H9 (cell line): ENCODE measurements at regions not wholly inside any gene's neighbourhood (a gene's known extent, or its start where the extent isn't known, plus 50 kb on each side); places are given as distances from the start of the nearest gene placed in this dataset.
A peak's percentile ranks its signal among the peaks of the same experiment; 100 is the strongest.

ENCODE experiments used
- DNase-seq: peaks from one replicate; pipeline ENCODE4 v3.0.0-alpha.2; 2017
- H2AFZ ChIP-seq: one replicate; pipeline ENCODE4 v1.6.1; 2013; ENCODE audit warnings: mild to moderate bottlenecking, low read length, control low read depth, moderate library complexity
- H2AK5ac ChIP-seq: 2 replicates; pipeline ENCODE4 v1.6.1; 2013; ENCODE audit warnings: low read length, control low read depth, mixed read lengths; ENCODE audit not compliant: insufficient read length
- H2BK120ac ChIP-seq: one replicate; pipeline ENCODE4 v1.6.1; 2013; ENCODE audit warnings: low read depth, mild to moderate bottlenecking, low read length, control low read depth, inconsistent platforms; ENCODE audit not compliant: poor library complexity, severe bottlenecking
- H2BK12ac ChIP-seq: 2 replicates; pipeline ENCODE4 v1.6.1; 2013; ENCODE audit warnings: low read length, control low read depth, mixed read lengths, low read depth; ENCODE audit not compliant: insufficient read length
- H2BK15ac ChIP-seq: 2 replicates; pipeline ENCODE4 v1.6.1; 2013; ENCODE audit warnings: low read depth, low read length, control low read depth
- H2BK20ac ChIP-seq: one replicate; pipeline ENCODE4 v1.6.1; 2013; ENCODE audit warnings: low read depth, mild to moderate bottlenecking, low read length, control low read depth, inconsistent platforms; ENCODE audit not compliant: poor library complexity, severe bottlenecking
- H2BK5ac ChIP-seq: 2 replicates; pipeline ENCODE4 v1.6.1; 2013; ENCODE audit warnings: low read length, control low read depth, mixed read lengths; ENCODE audit not compliant: insufficient read length
- H3K14ac ChIP-seq: 2 replicates; pipeline ENCODE4 v1.6.1; 2013; ENCODE audit warnings: low read length, control low read depth; ENCODE audit not compliant: insufficient read depth
- H3K18ac ChIP-seq: 2 replicates; pipeline ENCODE4 v1.6.1; 2013; ENCODE audit warnings: low read depth, mild to moderate bottlenecking, mixed read lengths, low read length, control low read depth; ENCODE audit not compliant: insufficient read length
- H3K23ac ChIP-seq: 2 replicates; pipeline ENCODE4 v1.6.1; 2013; ENCODE audit warnings: low read length, control low read depth, mixed read lengths, low read depth; ENCODE audit not compliant: insufficient read length
- H3K23me2 ChIP-seq: 2 replicates; pipeline ENCODE4 v1.6.1; 2013; ENCODE audit warnings: low read depth, mild to moderate bottlenecking, mixed read lengths, low read length, control low read depth; ENCODE audit not compliant: insufficient read length, poor library complexity, severe bottlenecking
- H3K27ac ChIP-seq: 2 replicates; pipeline ENCODE4 v1.5.1; 2013; ENCODE audit warnings: low read length, control low read depth, mixed read lengths, low read depth; ENCODE audit not compliant: insufficient read length
- H3K27me3 ChIP-seq: 2 replicates; pipeline ENCODE4 v1.6.1; 2013; ENCODE audit warnings: low read length, control low read depth, inconsistent platforms; ENCODE audit not compliant: insufficient read depth
- H3K4ac ChIP-seq: 2 replicates; pipeline ENCODE4 v1.6.1; 2013; ENCODE audit warnings: low read depth, mild to moderate bottlenecking, control low read depth, inconsistent platforms, low read length, moderate library complexity
- H3K4me1 ChIP-seq: 2 replicates; pipeline ENCODE4 v1.6.1; 2013; ENCODE audit warnings: low read length, control low read depth, inconsistent platforms; ENCODE audit not compliant: insufficient read depth
- H3K4me2 ChIP-seq: 2 replicates; pipeline ENCODE4 v1.6.1; 2013; ENCODE audit warnings: low read length, control low read depth, mixed read lengths; ENCODE audit not compliant: insufficient read length, insufficient read depth
- H3K56ac ChIP-seq: 2 replicates; pipeline ENCODE4 v1.6.1; 2013; ENCODE audit warnings: low read depth, mild to moderate bottlenecking, mixed read lengths, low read length, control low read depth; ENCODE audit not compliant: insufficient read length
- H3K79me1 ChIP-seq: 2 replicates; pipeline ENCODE4 v1.6.1; 2013; ENCODE audit warnings: low read depth, mild to moderate bottlenecking, moderate library complexity, low read length, control low read depth, inconsistent platforms; ENCODE audit not compliant: insufficient read depth, poor library complexity, severe bottlenecking
- H3K79me2 ChIP-seq: 2 replicates; pipeline ENCODE4 v1.6.1; 2013; ENCODE audit warnings: low read length, control low read depth, inconsistent platforms; ENCODE audit not compliant: insufficient read depth
- H3K9ac ChIP-seq: 2 replicates; pipeline ENCODE4 v1.6.1; 2013; ENCODE audit warnings: low read length, control low read depth, mixed read lengths; ENCODE audit not compliant: insufficient read length; ENCODE audit errors: extremely low read depth
- H3K9me3 ChIP-seq: one replicate; pipeline ENCODE4 v1.6.1; 2013; ENCODE audit warnings: low read depth, low read length, inconsistent platforms; ENCODE audit not compliant: control insufficient read depth
- H3T11ph ChIP-seq: one replicate; pipeline ENCODE4 v1.6.1; 2013; ENCODE audit warnings: mild to moderate bottlenecking, low read length, control low read depth, inconsistent platforms
- H4K20me1 ChIP-seq: one replicate; pipeline ENCODE4 v1.6.1; 2013; ENCODE audit not compliant: control insufficient read depth, insufficient read length, insufficient read depth
- H4K5ac ChIP-seq: 2 replicates; pipeline ENCODE4 v1.6.1; 2013; ENCODE audit warnings: low read depth, mild to moderate bottlenecking, mixed read lengths, low read length, control low read depth; ENCODE audit not compliant: insufficient read length
- H4K8ac ChIP-seq: replicated peaks from 2 replicates; pipeline ENCODE4 v1.6.1; 2013; ENCODE audit warnings: low read length, control low read depth, mixed read lengths, low read depth; ENCODE audit not compliant: insufficient read length
- H4K91ac ChIP-seq: 2 replicates; pipeline ENCODE4 v1.6.1; 2013; ENCODE audit warnings: low read depth, mild to moderate bottlenecking, moderate library complexity, mixed read lengths, low read length, control low read depth; ENCODE audit not compliant: insufficient read length
- H3K27ac Mint-ChIP-seq, 3 experiments: 2 replicates in 2 of 3; 3 replicates in 1 of 3; pipeline ENCODE4 v1.8.0; 2020 to 2021; ENCODE audit warnings: mixed read lengths in 3 of 3, mild to moderate bottlenecking in 1 of 3, moderate library complexity in 1 of 3
- H3K27me3 Mint-ChIP-seq: 2 replicates; pipeline ENCODE4 v1.8.0; 2021; ENCODE audit warnings: low read depth, mild to moderate bottlenecking, moderate library complexity, mixed read lengths
- H3K36me3 Mint-ChIP-seq, 3 experiments: 2 replicates in 2 of 3; 3 replicates in 1 of 3; pipeline ENCODE4 v1.8.0; 2020 to 2021; ENCODE audit warnings: low read depth in 3 of 3, mixed read lengths in 3 of 3; ENCODE audit not compliant: insufficient read depth in 1 of 3
- H3K4me1 Mint-ChIP-seq, 2 experiments: 2 replicates each; pipeline ENCODE4 v1.8.0; 2020; ENCODE audit warnings: mixed read lengths in 2 of 2
- H3K4me3 Mint-ChIP-seq, 2 experiments: 2 replicates in 1 of 2; 3 replicates in 1 of 2; pipeline ENCODE4 v1.8.0; 2020 to 2021; ENCODE audit warnings: mild to moderate bottlenecking in 2 of 2, mixed read lengths in 2 of 2, moderate library complexity in 1 of 2
- H3K9me3 Mint-ChIP-seq, 2 experiments: 2 replicates in 1 of 2; 3 replicates in 1 of 2; pipeline ENCODE4 v1.8.0; 2020; ENCODE audit warnings: mild to moderate bottlenecking in 2 of 2, mixed read lengths in 2 of 2, moderate library complexity in 1 of 2
- WGBS: extraction: QIAGEN DNeasy Blood & Tissue Kit; methylation state at CpG from one replicate; pipeline ENCODE4 v1.1.7; 2013; ENCODE audit warnings: missing lambda C conversion rate, low lambda C conversion rate, mixed read lengths; ENCODE audit not compliant: insufficient read length; ENCODE audit errors: extremely low coverage; 5-methylcytosine and 5-hydroxymethylcytosine counted together
- TF ChIP-seq, protein P1 (sequence below): fragments of 200-600 bp; sonication (generic); conservative IDR thresholded peaks from 3 replicates; pipeline ENCODE4 v1.8.0; 2021; ENCODE audit warnings: antibody characterized with exemption, mild to moderate bottlenecking

DNA sequence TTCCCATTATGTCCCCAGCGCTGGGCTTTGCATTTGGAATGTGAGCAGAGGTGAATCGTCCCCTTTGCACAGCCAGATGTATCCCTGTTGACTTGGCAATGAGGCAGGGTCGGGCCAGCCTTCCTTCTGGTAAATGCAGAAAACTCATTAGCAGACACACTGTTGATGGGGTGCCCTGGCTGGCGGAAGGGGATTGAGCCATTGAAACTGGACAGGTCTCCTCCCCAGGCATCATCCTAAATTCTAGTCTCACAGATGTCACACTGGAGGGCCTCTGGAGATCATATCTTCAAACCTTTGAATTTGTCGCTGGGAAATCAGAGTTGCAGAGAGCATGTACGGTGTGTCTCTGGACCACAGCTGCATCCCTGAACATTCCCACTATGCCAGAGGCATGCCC is 219.5 kb upstream of the TSHZ3 start:
- peaks cover 0 to 4% (median 0%) of the 10 kb centered on the region in 3 experiments; a peak in 2 of 7 replicates for H3K36me3 Mint-ChIP-seq
- Histone ChIP-seq H2BK20ac (no peak overlapping the region), H4K5ac (no peak overlapping the region), H2AK5ac (no peak overlapping the region), H3K27me3 (no peaks in the 10 kb centered on the region), H3K27ac (no peak overlapping the region), H2BK5ac (no peak overlapping the region), H3K23ac (no peak overlapping the region), H3K79me1 (no peaks in the 10 kb centered on the region), H3K4me2 (no peak overlapping the region), H2BK12ac (no peak overlapping the region), H4K20me1 (no peaks in the 10 kb centered on the region), H2BK120ac (no peak overlapping the region), H3K9ac (no peak overlapping the region), H3K23me2 (no peaks in the 10 kb centered on the region), H3K9me3 (no peaks in the 10 kb centered on the region), H2BK15ac (no peak overlapping the region), H3T11ph (no peak overlapping the region), H3K79me2 (no peaks in the 10 kb centered on the region), H3K18ac (no peak overlapping the region), H4K8ac (no peak overlapping the region), H3K4me1 (no peaks in the 10 kb centered on the region), H2AFZ (no peak overlapping the region), H3K14ac (no peak overlapping the region), H4K91ac (no peak overlapping the region), H3K56ac (no peak overlapping the region), H3K4ac (no peak overlapping the region)
- H3K4me1 Mint-ChIP-seq: peaks cover 12 to 15% of the 10 kb centered on the region in 2 experiments
- peak; percentile 17 for DNase-seq
- WGBS: no CpG with 5 or more reads among the region's 6 CpGs
- no peaks in the 10 kb centered on the region; a peak in 1 of 5 replicates for H3K9me3 Mint-ChIP-seq
- H3K4me3 Mint-ChIP-seq: no peak overlapping the region
- H3K27me3 Mint-ChIP-seq: no peaks in the 10 kb centered on the region; the same call in 1 of the 2 replicates
- H3K27ac Mint-ChIP-seq: peak overlapping the region in 1 of 3 experiments; percentile 35; a peak in 1 of 7 replicates
- TF ChIP-seq, protein P1, sequence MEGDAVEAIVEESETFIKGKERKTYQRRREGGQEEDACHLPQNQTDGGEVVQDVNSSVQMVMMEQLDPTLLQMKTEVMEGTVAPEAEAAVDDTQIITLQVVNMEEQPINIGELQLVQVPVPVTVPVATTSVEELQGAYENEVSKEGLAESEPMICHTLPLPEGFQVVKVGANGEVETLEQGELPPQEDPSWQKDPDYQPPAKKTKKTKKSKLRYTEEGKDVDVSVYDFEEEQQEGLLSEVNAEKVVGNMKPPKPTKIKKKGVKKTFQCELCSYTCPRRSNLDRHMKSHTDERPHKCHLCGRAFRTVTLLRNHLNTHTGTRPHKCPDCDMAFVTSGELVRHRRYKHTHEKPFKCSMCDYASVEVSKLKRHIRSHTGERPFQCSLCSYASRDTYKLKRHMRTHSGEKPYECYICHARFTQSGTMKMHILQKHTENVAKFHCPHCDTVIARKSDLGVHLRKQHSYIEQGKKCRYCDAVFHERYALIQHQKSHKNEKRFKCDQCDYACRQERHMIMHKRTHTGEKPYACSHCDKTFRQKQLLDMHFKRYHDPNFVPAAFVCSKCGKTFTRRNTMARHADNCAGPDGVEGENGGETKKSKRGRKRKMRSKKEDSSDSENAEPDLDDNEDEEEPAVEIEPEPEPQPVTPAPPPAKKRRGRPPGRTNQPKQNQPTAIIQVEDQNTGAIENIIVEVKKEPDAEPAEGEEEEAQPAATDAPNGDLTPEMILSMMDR: no peak
